Effector memory CD4-positive, alpha-beta T cell (primary cell): ENCODE measurements at regions not wholly inside any gene's neighbourhood (a gene's known extent, or its start where the extent isn't known, plus 50 kb on each side); places are given as distances from the start of the nearest gene placed in this dataset.

ENCODE experiments used
- DNase-seq, 3 donors: peaks; one replicate each; pipeline ENCODE4 v3.0.0-alpha.2; 2020
- H3K27ac ChIP-seq: 2 replicates; pipeline ENCODE4 v1.7.0; 2013; ENCODE audit warnings: mild to moderate bottlenecking, low read length, moderate library complexity; ENCODE audit not compliant: insufficient read depth, poor library complexity, severe bottlenecking
- H3K27me3 ChIP-seq: replicated peaks from 2 replicates; pipeline ENCODE4 v1.7.0; 2013; ENCODE audit warnings: mild to moderate bottlenecking, low read length; ENCODE audit not compliant: insufficient read depth, control insufficient read depth, poor library complexity, severe bottlenecking
- H3K36me3 ChIP-seq: 2 replicates; pipeline ENCODE4 v1.7.0; 2013; ENCODE audit warnings: mild to moderate bottlenecking, low read length, moderate library complexity; ENCODE audit not compliant: control insufficient read depth, insufficient read depth
- H3K4me1 ChIP-seq: 2 replicates; pipeline ENCODE4 v1.7.0; 2013; ENCODE audit warnings: low read length, mild to moderate bottlenecking; ENCODE audit not compliant: control insufficient read depth, insufficient read depth, poor library complexity, severe bottlenecking
- H3K4me3 ChIP-seq: 2 replicates; pipeline ENCODE4 v1.7.0; 2013; ENCODE audit warnings: low read length, low read depth, mild to moderate bottlenecking; ENCODE audit not compliant: insufficient read depth, poor library complexity, severe bottlenecking
- H3K9me3 ChIP-seq: 2 replicates; pipeline ENCODE4 v1.7.0; 2013; ENCODE audit warnings: mild to moderate bottlenecking, low read length, moderate library complexity; ENCODE audit not compliant: control insufficient read depth

- Histone ChIP-seq H3K4me3 (no peak overlapping the region), H3K36me3 (no peaks in the 10 kb centered on the region), H3K9me3 (no peaks in the 10 kb centered on the region), H3K4me1 (no peaks in the 10 kb centered on the region), H3K27ac (no peak overlapping the region), H3K27me3 (no peaks in the 10 kb centered on the region)
- DNase-seq, result no peak
Measured at GRCh38 chr9:89878687-89879086, 273.9 kb downstream of the GADD45G start.

- Histone ChIP-seq H3K4me1 (no peaks in the 10 kb centered on the region), H3K27me3 (no peaks in the 10 kb centered on the region), H3K4me3 (no peak overlapping the region), H3K27ac (no peak overlapping the region), H3K36me3 (no peaks in the 10 kb centered on the region), H3K9me3 (no peaks in the 10 kb centered on the region)
- DNase-seq, result no peak
Measured at GRCh38 chr9:89879276-89879675, 274.5 kb downstream of the GADD45G start.

GRCh38 chr9:89879701-89880100, 274.9 kb downstream of the GADD45G start:
- no peaks in the 10 kb centered on the region for H3K4me1 ChIP-seq
- no peaks in the 10 kb centered on the region for H3K27me3 ChIP-seq
- no peak overlapping the region for H3K4me3 ChIP-seq
- DNase-seq, result no peak
- no peak overlapping the region for H3K27ac ChIP-seq
- no peaks in the 10 kb centered on the region for H3K36me3 ChIP-seq
- no peaks in the 10 kb centered on the region for H3K9me3 ChIP-seq

GRCh38 chr9:89880161-89880560, 275.3 kb downstream of the GADD45G start:
- no peak for DNase-seq
- Histone ChIP-seq H3K36me3 (no peaks in the 10 kb centered on the region), H3K4me3 (no peak overlapping the region), H3K9me3 (no peaks in the 10 kb centered on the region), H3K27me3 (no peaks in the 10 kb centered on the region), H3K27ac (no peak overlapping the region), H3K4me1 (no peaks in the 10 kb centered on the region)

GRCh38 chr9:89880721-89881120, 275.9 kb downstream of the GADD45G start:
- no peaks in the 10 kb centered on the region for H3K27me3 ChIP-seq
- H3K4me1 ChIP-seq, result no peaks in the 10 kb centered on the region
- H3K9me3 ChIP-seq, result no peaks in the 10 kb centered on the region
- H3K36me3 ChIP-seq, result no peaks in the 10 kb centered on the region
- DNase-seq, result no peak
- no peak overlapping the region for H3K27ac ChIP-seq
- H3K4me3 ChIP-seq, result no peak overlapping the region

- Histone ChIP-seq H3K36me3 (no peaks in the 10 kb centered on the region), H3K27me3 (no peaks in the 10 kb centered on the region), H3K9me3 (no peaks in the 10 kb centered on the region), H3K4me3 (no peak overlapping the region), H3K27ac (no peak overlapping the region), H3K4me1 (no peaks in the 10 kb centered on the region)
- DNase-seq, result no peak
Measured at GRCh38 chr9:89881431-89881830, 276.6 kb downstream of the GADD45G start.

- Histone ChIP-seq H3K27me3 (no peaks in the 10 kb centered on the region), H3K4me3 (no peak overlapping the region), H3K36me3 (no peaks in the 10 kb centered on the region), H3K4me1 (no peaks in the 10 kb centered on the region), H3K27ac (no peak overlapping the region), H3K9me3 (no peaks in the 10 kb centered on the region)
- no peak for DNase-seq
Measured at GRCh38 chr9:89882930-89883361, 278.1 kb downstream of the GADD45G start.

GRCh38 chr9:89883401-89884341, 278.9 kb downstream of the GADD45G start:
- Histone ChIP-seq H3K27me3 (no peaks in the 10 kb centered on the region), H3K4me1 (no peaks in the 10 kb centered on the region), H3K9me3 (no peaks in the 10 kb centered on the region), H3K36me3 (no peaks in the 10 kb centered on the region), H3K4me3 (no peak overlapping the region), H3K27ac (no peak overlapping the region)
- no peak for DNase-seq

- H3K27ac ChIP-seq, result no peak overlapping the region
Measured at GRCh38 chr9:89884356-89885083, 279.7 kb downstream of the GADD45G start.

GRCh38 chr9:89885156-89885555, 280.3 kb downstream of the GADD45G start:
- Histone ChIP-seq H3K9me3 (no peaks in the 10 kb centered on the region), H3K36me3 (no peaks in the 10 kb centered on the region), H3K4me1 (no peaks in the 10 kb centered on the region), H3K4me3 (no peak overlapping the region), H3K27ac (no peak overlapping the region), H3K27me3 (no peaks in the 10 kb centered on the region)
- DNase-seq, result no peak

More at GRCh38 chr9:89884356-89885083, 279.7 kb downstream of the GADD45G start:
- Histone ChIP-seq H3K4me3 (no peak overlapping the region), H3K27me3 (no peaks in the 10 kb centered on the region), H3K4me1 (no peaks in the 10 kb centered on the region), H3K9me3 (no peaks in the 10 kb centered on the region), H3K36me3 (no peaks in the 10 kb centered on the region)
- no peak for DNase-seq
